ENCODE measurements at regions not wholly inside any gene's neighbourhood (a gene's known extent, or its start where the extent isn't known, plus 50 kb on each side); places are given as distances from the start of the nearest gene placed in this dataset.
"Not testable (repeated sequence)": the region's sequence is repeated elsewhere in the genome, so short reads cannot be mapped to it uniquely, and the experiment has no call there.

GRCh38 chr7:19623676-19624075 lies 85.2 kb downstream of the POLR1F start:
- no peak for DNase-seq

GRCh38 chr7:19621740-19622139 lies 87.1 kb downstream of the POLR1F start:
- no peak for DNase-seq

- DNase-seq = no peak
These were observed 88.4 kb downstream of the POLR1F start for GRCh38 chr7:19620470-19620869.

- no peak for DNase-seq
These were observed 89.7 kb downstream of the POLR1F start for GRCh38 chr7:19619122-19619521.

GRCh38 chr7:19617901-19618300 lies 90.9 kb downstream of the POLR1F start:
- no peak for DNase-seq

GRCh38 chr7:19610194-19610943 lies 98.5 kb downstream of the POLR1F start:
- no peak for DNase-seq

GRCh38 chr7:19589446-19589845 lies 119.4 kb downstream of the POLR1F start:
- DNase-seq = no peak

GRCh38 chr7:19587291-19587690 lies 121.5 kb downstream of the POLR1F start:
- DNase-seq = no peak

GRCh38 chr7:19585761-19586160 lies 123.1 kb downstream of the POLR1F start:
- no peak for DNase-seq

GRCh38 chr7:19575909-19576557 lies 132.8 kb downstream of the POLR1F start:
- no peak for DNase-seq

- DNase-seq = no peak
These were observed 134.7 kb downstream of the POLR1F start for GRCh38 chr7:19574131-19574530.

GRCh38 chr7:19572566-19572965 lies 136.3 kb downstream of the POLR1F start:
- no peak for DNase-seq

GRCh38 chr7:19567011-19567410 lies 141.8 kb downstream of the POLR1F start:
- DNase-seq = no peak

GRCh38 chr7:19565602-19566001 lies 143.2 kb downstream of the POLR1F start:
- no peak for DNase-seq

- no peak for DNase-seq
These were observed 147.6 kb downstream of the POLR1F start for GRCh38 chr7:19561121-19561805.

- no peak for DNase-seq
These were observed 148.5 kb downstream of the POLR1F start for GRCh38 chr7:19560111-19560883.

- no peak for DNase-seq
These were observed 150.3 kb downstream of the POLR1F start for GRCh38 chr7:19558527-19558926.

GRCh38 chr7:19557726-19558465 lies 150.9 kb downstream of the POLR1F start:
- no peak for DNase-seq

GRCh38 chr7:19554581-19554980 lies 154.3 kb downstream of the POLR1F start:
- DNase-seq = no peak

GRCh38 chr7:19552576-19552975 lies 156.3 kb downstream of the POLR1F start:
- DNase-seq = no peak

- not testable (repeated sequence) for DNase-seq
These were observed 159.6 kb downstream of the POLR1F start for GRCh38 chr7:19549246-19549645.

GRCh38 chr7:19537942-19538401 lies 170.9 kb downstream of the POLR1F start:
- DNase-seq = no peak
